ENCODE measurements at regions not wholly inside any gene's neighbourhood (a gene's known extent, or its start where the extent isn't known, plus 50 kb on each side); places are given as distances from the start of the nearest gene placed in this dataset.

DNA sequence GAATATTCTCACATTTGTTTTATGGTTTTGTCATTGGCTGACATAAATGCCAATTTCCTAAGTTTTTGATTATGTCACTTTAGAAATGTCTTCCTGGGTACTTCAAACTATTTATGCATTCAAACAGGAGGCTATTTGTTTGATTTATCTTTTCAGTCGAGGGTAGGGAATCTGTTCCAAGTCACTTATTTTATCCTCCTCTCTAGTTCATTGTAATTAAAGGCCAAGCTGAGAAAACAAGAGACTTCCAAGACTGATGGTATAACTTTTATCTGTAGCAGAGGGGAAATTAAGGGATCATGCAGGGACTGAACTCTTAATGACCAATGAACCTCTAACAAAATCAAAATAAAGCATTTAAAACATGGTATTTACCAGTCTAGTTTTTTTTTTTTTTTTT, 968.4 kb downstream of the SORCS3 start:
- Histone ChIP-seq H3K4me3 (no peak overlapping the region), H3K4me1 (replicated peaks) (no peaks in the 10 kb centered on the region), H3K27ac (no peak overlapping the region), H3K27me3 (replicated peaks; ENCODE audit: insufficient read depth) (no peaks in the 10 kb centered on the region), H3K9me3 (no peaks in the 10 kb centered on the region), H3K36me3 (no peaks in the 10 kb centered on the region)
- intact Hi-C loops (cut with DNase I): no loop called here
- DNase-seq (ENCODE audit: low spot score): no peak
- TF ChIP-seq POLR2A (IDR thresholded peaks at IDR 0.05): no peak
- TF ChIP-seq, protein P1, sequence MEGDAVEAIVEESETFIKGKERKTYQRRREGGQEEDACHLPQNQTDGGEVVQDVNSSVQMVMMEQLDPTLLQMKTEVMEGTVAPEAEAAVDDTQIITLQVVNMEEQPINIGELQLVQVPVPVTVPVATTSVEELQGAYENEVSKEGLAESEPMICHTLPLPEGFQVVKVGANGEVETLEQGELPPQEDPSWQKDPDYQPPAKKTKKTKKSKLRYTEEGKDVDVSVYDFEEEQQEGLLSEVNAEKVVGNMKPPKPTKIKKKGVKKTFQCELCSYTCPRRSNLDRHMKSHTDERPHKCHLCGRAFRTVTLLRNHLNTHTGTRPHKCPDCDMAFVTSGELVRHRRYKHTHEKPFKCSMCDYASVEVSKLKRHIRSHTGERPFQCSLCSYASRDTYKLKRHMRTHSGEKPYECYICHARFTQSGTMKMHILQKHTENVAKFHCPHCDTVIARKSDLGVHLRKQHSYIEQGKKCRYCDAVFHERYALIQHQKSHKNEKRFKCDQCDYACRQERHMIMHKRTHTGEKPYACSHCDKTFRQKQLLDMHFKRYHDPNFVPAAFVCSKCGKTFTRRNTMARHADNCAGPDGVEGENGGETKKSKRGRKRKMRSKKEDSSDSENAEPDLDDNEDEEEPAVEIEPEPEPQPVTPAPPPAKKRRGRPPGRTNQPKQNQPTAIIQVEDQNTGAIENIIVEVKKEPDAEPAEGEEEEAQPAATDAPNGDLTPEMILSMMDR (IDR thresholded peaks at IDR 0.05): no peak
- no peak for TF ChIP-seq POLR2AphosphoS5 (IDR thresholded peaks at IDR 0.05)
- WGBS: 5% methylated on average over 1 of the region's 1 CpG

DNA sequence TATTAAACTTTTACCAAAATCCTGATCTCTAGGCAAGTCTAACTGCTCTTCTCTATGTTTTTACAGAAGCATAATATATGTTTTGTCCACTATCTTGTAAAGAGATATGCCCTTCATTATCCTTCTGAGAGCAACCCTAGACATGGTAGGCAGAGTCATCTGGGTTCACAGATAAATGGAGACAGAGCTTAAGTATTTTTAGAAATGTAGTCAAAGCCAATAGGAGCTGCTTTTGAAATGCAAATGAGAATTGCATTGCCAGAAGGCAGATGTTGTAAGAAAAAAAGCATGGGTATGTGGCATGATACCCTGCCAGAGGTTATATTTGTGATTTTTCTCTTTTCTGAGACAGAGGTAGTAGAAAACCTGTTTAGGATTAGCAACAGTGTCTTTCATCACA, 964.8 kb downstream of the SORCS3 start:
- TF ChIP-seq, protein P1 (IDR thresholded peaks at IDR 0.05): no peak
- TF ChIP-seq POLR2A (IDR thresholded peaks at IDR 0.05) (no peak), POLR2AphosphoS5 (IDR thresholded peaks at IDR 0.05) (no peak)
- H3K4me3 ChIP-seq: no peak overlapping the region
- no peaks in the 10 kb centered on the region for H3K4me1 ChIP-seq (replicated peaks)
- no peaks in the 10 kb centered on the region for H3K36me3 ChIP-seq
- no peak overlapping the region for H3K27ac ChIP-seq
- intact Hi-C loops (cut with DNase I): no loop called here
- no peaks in the 10 kb centered on the region for H3K9me3 ChIP-seq
- no peak for DNase-seq (ENCODE audit: low spot score)
- H3K27me3 ChIP-seq (replicated peaks; ENCODE audit: insufficient read depth): no peaks in the 10 kb centered on the region

DNA sequence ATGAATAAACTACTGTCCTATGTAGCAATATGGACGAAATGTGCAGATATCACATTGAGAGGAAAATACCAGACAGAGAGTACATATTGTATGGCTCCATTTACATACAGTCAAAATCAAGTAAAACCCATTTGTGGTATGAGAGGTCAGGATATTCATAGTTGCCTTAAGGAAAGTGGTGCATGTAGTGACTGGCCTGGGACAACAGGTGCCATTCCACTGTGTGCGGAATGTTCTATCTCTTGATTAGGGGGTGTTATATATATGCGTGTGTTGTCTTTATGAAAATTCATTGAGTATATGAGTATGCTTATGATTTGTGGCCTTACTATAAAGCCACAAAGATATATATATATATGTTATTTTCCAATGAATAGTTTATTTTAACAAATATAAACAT, 964.0 kb downstream of the SORCS3 start:
- 85% methylated on average over 3 of the region's 3 CpGs for WGBS
- Histone ChIP-seq H3K4me1 (replicated peaks) (no peaks in the 10 kb centered on the region), H3K4me3 (no peak overlapping the region), H3K27me3 (replicated peaks; ENCODE audit: insufficient read depth) (no peaks in the 10 kb centered on the region), H3K36me3 (no peaks in the 10 kb centered on the region), H3K27ac (no peak overlapping the region), H3K9me3 (no peaks in the 10 kb centered on the region)
- no peak for DNase-seq (ENCODE audit: low spot score)
- intact Hi-C loops (cut with DNase I): no loop called here
- TF ChIP-seq, protein P1 (IDR thresholded peaks at IDR 0.05): no peak
- no peak for TF ChIP-seq POLR2A (IDR thresholded peaks at IDR 0.05)
- TF ChIP-seq POLR2AphosphoS5 (IDR thresholded peaks at IDR 0.05): no peak

DNA sequence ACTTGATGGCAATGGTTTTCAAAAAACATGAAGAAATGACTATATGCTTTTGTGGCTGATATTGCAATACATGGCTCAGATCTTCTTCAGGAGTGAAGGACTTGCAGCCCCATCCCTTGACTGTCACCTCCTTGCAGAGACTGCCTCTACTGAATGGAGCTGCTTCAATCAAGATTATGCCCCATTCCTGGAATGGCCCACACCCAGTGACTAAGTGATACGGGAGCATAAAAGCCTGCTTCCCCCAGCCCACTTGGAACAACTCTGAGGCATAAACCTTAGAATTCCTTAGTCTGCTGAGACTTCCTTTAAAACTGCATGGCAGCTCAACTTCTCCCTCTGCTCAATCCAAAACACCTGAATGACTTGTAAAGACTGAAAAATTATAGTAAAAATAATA, 957.1 kb downstream of the SORCS3 start:
- 54% methylated on average over 1 of the region's 1 CpG for WGBS
- no peaks in the 10 kb centered on the region for H3K9me3 ChIP-seq
- H3K27ac ChIP-seq: no peak overlapping the region
- no peak overlapping the region for H3K4me3 ChIP-seq
- intact Hi-C loops (cut with DNase I): no loop called here
- H3K27me3 ChIP-seq (replicated peaks; ENCODE audit: insufficient read depth): no peaks in the 10 kb centered on the region
- no peaks in the 10 kb centered on the region for H3K4me1 ChIP-seq (replicated peaks)
- TF ChIP-seq, protein P1 (IDR thresholded peaks at IDR 0.05): no peak
- TF ChIP-seq POLR2A (IDR thresholded peaks at IDR 0.05) (no peak), POLR2AphosphoS5 (IDR thresholded peaks at IDR 0.05) (no peak)
- no peak for DNase-seq (ENCODE audit: low spot score)
- H3K36me3 ChIP-seq: no peaks in the 10 kb centered on the region

DNA sequence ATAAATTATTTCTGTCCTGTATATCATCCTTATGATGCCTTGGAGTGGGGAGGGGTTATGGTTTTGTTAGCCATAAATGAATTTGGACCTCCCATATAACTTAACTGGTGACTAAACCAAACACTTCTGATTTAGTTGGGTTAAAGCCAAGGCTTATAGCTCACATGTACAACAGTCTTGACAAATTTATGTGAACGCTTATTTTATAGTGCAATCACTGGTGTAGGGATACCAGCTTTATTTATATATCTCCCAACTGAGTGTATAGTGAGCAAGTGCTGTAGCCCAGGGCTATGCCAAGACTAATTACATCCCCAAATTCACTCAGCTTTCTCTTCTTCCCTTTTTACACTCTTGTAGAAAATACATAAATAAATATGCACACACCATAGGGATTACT, 956.2 kb downstream of the SORCS3 start:
- H3K9me3 ChIP-seq: no peaks in the 10 kb centered on the region
- H3K27ac ChIP-seq: no peak overlapping the region
- no peaks in the 10 kb centered on the region for H3K4me1 ChIP-seq (replicated peaks)
- 17% methylated on average over 1 of the region's 1 CpG for WGBS
- H3K4me3 ChIP-seq: no peak overlapping the region
- H3K27me3 ChIP-seq (replicated peaks; ENCODE audit: insufficient read depth): no peaks in the 10 kb centered on the region
- no peak for DNase-seq (ENCODE audit: low spot score)
- TF ChIP-seq POLR2AphosphoS5 (IDR thresholded peaks at IDR 0.05) (no peak), POLR2A (IDR thresholded peaks at IDR 0.05) (no peak)
- intact Hi-C loops (cut with DNase I): no loop called here
- no peaks in the 10 kb centered on the region for H3K36me3 ChIP-seq
